Transverse colon (tissue), 4 donors: ENCODE measurements at regions not wholly inside any gene's neighbourhood (a gene's known extent, or its start where the extent isn't known, plus 50 kb on each side); places are given as distances from the start of the nearest gene placed in this dataset.
"Not testable (repeated sequence)": the region's sequence is repeated elsewhere in the genome, so short reads cannot be mapped to it uniquely, and the experiment has no call there.

ENCODE experiments used
- DNase-seq: peaks from one replicate; pipeline ENCODE4 v3.0.0-alpha.2; 2019
- H3K27ac ChIP-seq, 4 donors: fragments of 200-600 bp; sonication (generic); 2 replicates each; pipeline ENCODE4 v1.5.1; 2016 to 2018; ENCODE audit warnings: inconsistent platforms in 4 of 4
- H3K27me3 ChIP-seq: fragments of 200-600 bp; sonication (generic); 2 replicates; pipeline ENCODE4 v1.5.1; 2017; ENCODE audit warnings: inconsistent platforms
- H3K36me3 ChIP-seq, 4 donors: fragments of 200-600 bp; sonication (generic); 2 replicates each; pipeline ENCODE4 v1.5.1; 2017 to 2019; ENCODE audit warnings: inconsistent platforms in 4 of 4
- H3K4me1 ChIP-seq, 4 donors: fragments of 200-600 bp; sonication (generic); 2 replicates each; pipeline ENCODE4 v1.5.1; 2017 to 2020; ENCODE audit warnings: inconsistent platforms in 4 of 4
- H3K4me3 ChIP-seq, 4 donors: fragments of 200-600 bp; sonication (generic); 1 replicate in 1 of 4; 2 replicates in 3 of 4; pipeline versions ENCODE4 v1.5.1 to v1.6.1; 2017 to 2019; ENCODE audit warnings: inconsistent platforms in 4 of 4
- H3K9me3 ChIP-seq, 2 donors: fragments of 200-600 bp; sonication (generic); 2 replicates each; pipeline ENCODE4 v1.5.1; 2017 to 2019; ENCODE audit warnings: inconsistent platforms in 2 of 2
- CTCF ChIP-seq, 5 experiments: fragments of 200-600 bp in 3 of 5; fragments of 450-650 bp in 2 of 5; sonication (generic) in 3 of 5; IDR thresholded peaks; 1 replicate in 2 of 5; 2 replicates in 3 of 5; pipeline ENCODE4 v1.5.1; 2016 to 2017; ENCODE audit warnings: antibody characterized with exemption in 5 of 5, inconsistent platforms in 3 of 5, mild to moderate bottlenecking in 2 of 5, moderate library complexity in 1 of 5
- EP300 ChIP-seq: sonication (generic); formaldehyde crosslinking; IDR thresholded peaks from one replicate; pipeline ENCODE4 v1.6.1; 2017; ENCODE audit warnings: antibody characterized with exemption, low read depth
- POLR2A ChIP-seq: fragments of 450-650 bp; IDR thresholded peaks from one replicate; pipeline ENCODE4 v1.6.1; 2016; ENCODE audit warnings: antibody characterized with exemption, mild to moderate bottlenecking, moderate library complexity
- POLR2AphosphoS5 ChIP-seq, 3 donors: sonication (generic); formaldehyde crosslinking; IDR thresholded peaks; one replicate each; pipeline ENCODE4 v1.6.1; 2016; ENCODE audit warnings: antibody characterized with exemption in 3 of 3
- WGBS, 2 donors: methylation state at CpG; one replicate each; pipeline ENCODE4 v1.1.5; 2018; ENCODE audit warnings: low coverage in 1 of 2; 5-methylcytosine and 5-hydroxymethylcytosine counted together
- in situ Hi-C, 4 donors: fragments of 200-750 bp; cut with MboI; loops; one replicate each; pipeline versions ENCODE4 v1.15.0 to v1.15.1; 2017; ENCODE audit warnings: low sequenced_read_pairs in 3 of 4, low pct_ligation_motif_present in 1 of 4, low pct_unique_long_range_greater_than_20kb in 1 of 4
- intact Hi-C: fragments of 100-400 bp; cut with DNase I; formaldehyde crosslinking; loops from one replicate; pipeline ENCODE4 v1.15.1; 2023; ENCODE audit warnings: low total_unique reads

DNA sequence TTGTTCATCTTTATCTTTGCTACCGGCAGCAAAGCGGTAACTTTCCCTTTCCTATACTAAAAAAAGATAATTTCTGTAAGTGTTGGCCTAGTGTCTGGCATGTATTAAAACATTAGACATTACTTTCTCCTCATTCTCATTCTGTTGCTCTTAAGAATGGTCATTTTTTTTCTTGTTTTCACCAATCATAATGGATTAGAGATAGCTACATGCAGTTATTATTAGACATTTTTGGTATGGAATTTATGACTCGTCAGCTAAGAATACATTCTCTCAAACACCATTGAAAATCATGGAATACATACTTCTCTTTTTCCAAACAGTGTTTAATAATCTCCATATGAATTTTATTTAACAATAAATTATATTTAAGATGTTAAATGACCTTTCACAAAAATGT, 1154.6 kb downstream of the BRINP3 start:
- Histone ChIP-seq H3K36me3 (no peaks in the 10 kb centered on the region), H3K4me1 (no peaks in the 10 kb centered on the region), H3K27me3 (no peaks in the 10 kb centered on the region), H3K27ac (no peak overlapping the region), H3K4me3 (no peak overlapping the region), H3K9me3 (no peaks in the 10 kb centered on the region)
- WGBS, 2 donors: 79 to 84% methylated on average over 3 of the region's 3 CpGs
- intact Hi-C loops: loop anchor here (5.0 kb wide), 1 partner anchor 166 kb away; no protein-coding TSS in a partner anchor
- in situ Hi-C loops: no loop called here
- no peak for DNase-seq
- TF ChIP-seq CTCF (IDR thresholded peaks at IDR 0.05) (no peak), POLR2AphosphoS5 (IDR thresholded peaks at IDR 0.05) (no peak), EP300 (no peak)

DNA sequence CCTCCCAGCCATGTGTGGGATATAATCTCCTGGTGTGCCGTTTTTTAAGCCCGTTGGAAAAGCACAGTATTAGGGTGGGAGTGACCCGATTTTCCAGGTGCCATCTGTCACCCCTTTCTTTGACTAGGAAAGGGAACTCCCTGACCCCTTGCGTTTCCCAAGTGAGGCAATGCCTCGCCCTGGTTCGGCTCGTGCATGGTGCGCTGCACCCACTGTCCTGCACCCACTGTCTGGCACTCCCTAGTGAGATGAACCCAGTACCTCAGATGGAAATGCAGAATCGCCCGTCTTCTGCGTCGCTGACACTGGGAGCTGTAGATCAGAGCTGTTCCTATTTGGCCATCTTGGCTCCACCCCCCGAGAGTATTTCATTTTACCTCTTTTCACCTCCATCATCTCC, 1146.6 kb downstream of the BRINP3 start:
- H3K4me1 ChIP-seq, in situ Hi-C loops, H3K4me3 ChIP-seq, H3K9me3 ChIP-seq, DNase-seq, H3K27ac ChIP-seq, H3K27me3 ChIP-seq, intact Hi-C loops, H3K36me3 ChIP-seq: not testable (repeated sequence)
- 57 to 80% methylated on average over 1 to 12 of the region's 13 CpGs for WGBS, 2 donors

- H3K27me3 ChIP-seq: no peaks in the 10 kb centered on the region
- WGBS, 2 donors: 85% methylated on average over 17 of the region's 17 CpGs; no CpG with 5 or more reads in 1 of the 2 donors
- no peaks in the 10 kb centered on the region for H3K4me1 ChIP-seq
- H3K9me3 ChIP-seq: no peaks in the 10 kb centered on the region
- H3K4me3 ChIP-seq: no peak overlapping the region
- TF ChIP-seq CTCF (IDR thresholded peaks at IDR 0.05) (no peak), POLR2AphosphoS5 (IDR thresholded peaks at IDR 0.05) (no peak), POLR2A (no peak), EP300 (no peak)
- intact Hi-C loops: no loop called here
- in situ Hi-C loops: no loop called here
- no peak for DNase-seq
- H3K27ac ChIP-seq: no peak overlapping the region
- no peaks in the 10 kb centered on the region for H3K36me3 ChIP-seq
Observed at GRCh38 chr1:189336115-189337100, 1141.3 kb downstream of the BRINP3 start.

DNA sequence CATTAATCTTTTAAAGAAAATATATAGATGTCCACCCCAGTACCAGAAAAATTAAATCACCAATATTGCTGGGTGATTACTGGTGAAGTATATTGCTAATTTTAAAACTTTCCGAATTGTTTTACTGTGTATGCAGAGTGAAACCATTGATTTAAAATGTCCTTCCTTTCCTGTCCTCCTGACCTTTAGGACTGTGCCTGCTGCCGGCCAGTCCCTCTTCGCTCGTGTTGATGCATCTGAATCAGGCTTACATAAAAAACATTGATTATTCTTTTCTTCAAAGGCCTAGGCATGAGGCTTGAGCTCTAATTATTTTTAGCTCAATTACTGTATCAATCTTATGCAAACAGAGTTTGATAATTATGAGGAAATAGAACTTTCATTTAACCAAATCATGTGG, 1128.1 kb downstream of the BRINP3 start:
- in situ Hi-C loops: no loop called here
- intact Hi-C loops: no loop called here

More for the DNA sequence above, 1128.1 kb downstream of the BRINP3 start:
- Histone ChIP-seq H3K4me1 (no peaks in the 10 kb centered on the region), H3K4me3 (no peak overlapping the region), H3K36me3 (no peaks in the 10 kb centered on the region), H3K27me3 (no peaks in the 10 kb centered on the region), H3K27ac (no peak overlapping the region), H3K9me3 (no peaks in the 10 kb centered on the region)
- no peak for DNase-seq
- no peak for TF ChIP-seq POLR2A
- TF ChIP-seq CTCF (IDR thresholded peaks at IDR 0.05): no peak
- no peak for TF ChIP-seq POLR2AphosphoS5 (IDR thresholded peaks at IDR 0.05)
- TF ChIP-seq EP300: no peak
- WGBS, 2 donors: 82 to 85% methylated on average over 4 of the region's 4 CpGs
